ENCODE measurements at regions not wholly inside any gene's neighbourhood (a gene's known extent, or its start where the extent isn't known, plus 50 kb on each side); places are given as distances from the start of the nearest gene placed in this dataset.
"Not testable (repeated sequence)": the region's sequence is repeated elsewhere in the genome, so short reads cannot be mapped to it uniquely, and the experiment has no call there.

DNA sequence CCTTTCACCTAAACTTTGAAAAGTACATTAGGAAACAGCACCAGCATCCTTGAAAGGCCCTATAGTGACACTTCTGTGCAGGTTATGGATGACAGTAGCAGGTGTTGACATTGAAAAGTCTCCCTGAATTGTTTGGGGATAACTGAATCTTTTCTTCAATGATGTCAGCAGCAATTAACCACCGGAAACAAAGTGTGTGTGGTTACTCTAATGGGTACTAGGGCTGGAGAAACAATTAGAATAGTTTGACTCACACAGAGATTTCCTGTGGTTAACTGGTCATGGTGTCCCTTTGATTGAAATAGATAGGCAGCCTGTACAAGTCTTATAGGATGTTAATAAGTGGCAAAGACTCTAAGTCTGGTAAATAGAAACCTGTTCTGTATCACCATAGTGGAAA, 189.1 kb downstream of the TBX18 start:
- no peak for DNase-seq (ENCODE audit: low spot score in 2 of 2, unreplicated experiment in 2 of 2)

DNA sequence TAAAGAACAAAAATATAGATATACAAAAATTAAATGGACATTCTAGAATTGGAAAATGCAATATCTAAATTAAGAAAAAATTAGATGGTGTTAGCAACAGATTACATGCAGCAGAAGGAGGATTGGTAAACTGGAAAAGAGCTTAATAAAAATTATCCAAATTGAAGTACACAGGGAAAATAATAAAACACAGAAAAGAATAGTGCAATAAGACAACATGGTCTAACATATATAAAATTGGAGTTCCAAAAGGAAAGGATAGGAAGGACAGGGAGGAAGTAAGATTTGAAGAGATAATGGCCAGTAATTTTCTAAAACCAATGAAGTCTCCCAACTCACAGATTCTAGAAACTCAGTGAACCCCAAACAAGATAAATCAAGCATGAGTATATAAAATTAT, 194.5 kb downstream of the TBX18 start:
- Mint-ChIP-seq H3K27ac (no peak overlapping the region), H3K4me3 (no peak overlapping the region), H3K27me3 (ENCODE audit: low read depth) (peaks cover 11% of the 10 kb centered on the region), H3K36me3 (no peaks in the 10 kb centered on the region), H3K4me1 (no peaks in the 10 kb centered on the region), H3K9me3 (peaks cover 20% of the 10 kb centered on the region)
- no peak for DNase-seq (ENCODE audit: low spot score in 2 of 2, unreplicated experiment in 2 of 2)
- TF ChIP-seq, protein P1, sequence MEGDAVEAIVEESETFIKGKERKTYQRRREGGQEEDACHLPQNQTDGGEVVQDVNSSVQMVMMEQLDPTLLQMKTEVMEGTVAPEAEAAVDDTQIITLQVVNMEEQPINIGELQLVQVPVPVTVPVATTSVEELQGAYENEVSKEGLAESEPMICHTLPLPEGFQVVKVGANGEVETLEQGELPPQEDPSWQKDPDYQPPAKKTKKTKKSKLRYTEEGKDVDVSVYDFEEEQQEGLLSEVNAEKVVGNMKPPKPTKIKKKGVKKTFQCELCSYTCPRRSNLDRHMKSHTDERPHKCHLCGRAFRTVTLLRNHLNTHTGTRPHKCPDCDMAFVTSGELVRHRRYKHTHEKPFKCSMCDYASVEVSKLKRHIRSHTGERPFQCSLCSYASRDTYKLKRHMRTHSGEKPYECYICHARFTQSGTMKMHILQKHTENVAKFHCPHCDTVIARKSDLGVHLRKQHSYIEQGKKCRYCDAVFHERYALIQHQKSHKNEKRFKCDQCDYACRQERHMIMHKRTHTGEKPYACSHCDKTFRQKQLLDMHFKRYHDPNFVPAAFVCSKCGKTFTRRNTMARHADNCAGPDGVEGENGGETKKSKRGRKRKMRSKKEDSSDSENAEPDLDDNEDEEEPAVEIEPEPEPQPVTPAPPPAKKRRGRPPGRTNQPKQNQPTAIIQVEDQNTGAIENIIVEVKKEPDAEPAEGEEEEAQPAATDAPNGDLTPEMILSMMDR (IDR thresholded peaks at IDR 0.05; ENCODE audit: unreplicated experiment): no peak

More for the DNA sequence above, 189.1 kb downstream of the TBX18 start:
- no peaks in the 10 kb centered on the region for H3K27me3 Mint-ChIP-seq (ENCODE audit: low read depth)
- H3K9me3 Mint-ChIP-seq: peaks cover 17% of the 10 kb centered on the region
- no peak overlapping the region for H3K27ac Mint-ChIP-seq
- no peaks in the 10 kb centered on the region for H3K4me1 Mint-ChIP-seq
- H3K36me3 Mint-ChIP-seq: peaks cover 2% of the 10 kb centered on the region
- no peak overlapping the region for H3K4me3 Mint-ChIP-seq
- TF ChIP-seq, protein P1 (IDR thresholded peaks at IDR 0.05; ENCODE audit: unreplicated experiment): no peak

DNA sequence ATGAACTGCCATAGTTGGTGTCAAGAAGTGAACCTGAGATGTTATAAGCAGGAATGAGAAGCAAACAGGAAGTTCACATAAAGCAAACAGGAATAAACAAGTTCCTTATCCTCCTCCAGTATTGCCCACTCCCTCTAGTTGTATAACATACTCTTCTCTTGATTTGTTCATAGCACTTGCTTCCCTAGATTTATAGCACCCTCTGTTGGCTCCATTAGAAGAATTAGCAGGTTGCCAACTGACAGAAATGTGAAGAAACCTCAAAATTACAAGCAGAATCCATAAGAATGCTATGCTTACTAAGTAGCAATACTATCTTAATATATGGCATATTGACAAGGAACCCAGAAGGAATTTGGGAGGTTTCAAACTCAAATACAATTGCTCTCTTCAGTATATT, 195.4 kb downstream of the TBX18 start:
- Mint-ChIP-seq H3K36me3 (no peaks in the 10 kb centered on the region), H3K4me1 (no peaks in the 10 kb centered on the region), H3K9me3 (peaks cover 20% of the 10 kb centered on the region), H3K4me3 (no peak overlapping the region), H3K27ac (no peak overlapping the region), H3K27me3 (ENCODE audit: low read depth) (peaks cover 15% of the 10 kb centered on the region)
- TF ChIP-seq, protein P1 (IDR thresholded peaks at IDR 0.05; ENCODE audit: unreplicated experiment): no peak
- no peak for DNase-seq (ENCODE audit: low spot score in 2 of 2, unreplicated experiment in 2 of 2)

DNA sequence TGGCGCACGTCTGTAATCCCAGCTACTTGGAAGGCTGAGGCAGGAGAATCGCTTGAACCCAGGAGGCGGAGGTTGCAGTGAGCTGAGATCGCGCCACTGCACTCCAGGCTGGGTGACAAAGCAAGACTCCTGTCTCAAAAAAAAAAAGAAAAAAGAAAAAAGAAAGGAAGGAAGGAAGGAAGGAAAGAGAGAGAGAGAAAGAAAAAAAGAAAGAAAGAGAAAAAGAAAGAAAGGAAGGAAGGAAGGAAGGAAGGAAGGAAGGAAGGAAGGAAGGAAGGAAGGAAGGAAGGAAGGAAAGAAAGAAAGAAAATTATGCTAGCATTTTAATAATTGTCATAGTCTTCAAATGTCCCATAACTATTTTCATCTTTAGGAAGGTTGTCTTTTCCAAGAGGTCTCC, 198.7 kb downstream of the TBX18 start:
- H3K4me1 Mint-ChIP-seq; H3K4me3 Mint-ChIP-seq; DNase-seq (ENCODE audit: low spot score in 2 of 2, unreplicated experiment in 2 of 2); H3K27ac Mint-ChIP-seq; H3K36me3 Mint-ChIP-seq: not testable (repeated sequence)
- peaks cover 24% of the 10 kb centered on the region for H3K9me3 Mint-ChIP-seq
- peaks cover 15% of the 10 kb centered on the region for H3K27me3 Mint-ChIP-seq (ENCODE audit: low read depth)

DNA sequence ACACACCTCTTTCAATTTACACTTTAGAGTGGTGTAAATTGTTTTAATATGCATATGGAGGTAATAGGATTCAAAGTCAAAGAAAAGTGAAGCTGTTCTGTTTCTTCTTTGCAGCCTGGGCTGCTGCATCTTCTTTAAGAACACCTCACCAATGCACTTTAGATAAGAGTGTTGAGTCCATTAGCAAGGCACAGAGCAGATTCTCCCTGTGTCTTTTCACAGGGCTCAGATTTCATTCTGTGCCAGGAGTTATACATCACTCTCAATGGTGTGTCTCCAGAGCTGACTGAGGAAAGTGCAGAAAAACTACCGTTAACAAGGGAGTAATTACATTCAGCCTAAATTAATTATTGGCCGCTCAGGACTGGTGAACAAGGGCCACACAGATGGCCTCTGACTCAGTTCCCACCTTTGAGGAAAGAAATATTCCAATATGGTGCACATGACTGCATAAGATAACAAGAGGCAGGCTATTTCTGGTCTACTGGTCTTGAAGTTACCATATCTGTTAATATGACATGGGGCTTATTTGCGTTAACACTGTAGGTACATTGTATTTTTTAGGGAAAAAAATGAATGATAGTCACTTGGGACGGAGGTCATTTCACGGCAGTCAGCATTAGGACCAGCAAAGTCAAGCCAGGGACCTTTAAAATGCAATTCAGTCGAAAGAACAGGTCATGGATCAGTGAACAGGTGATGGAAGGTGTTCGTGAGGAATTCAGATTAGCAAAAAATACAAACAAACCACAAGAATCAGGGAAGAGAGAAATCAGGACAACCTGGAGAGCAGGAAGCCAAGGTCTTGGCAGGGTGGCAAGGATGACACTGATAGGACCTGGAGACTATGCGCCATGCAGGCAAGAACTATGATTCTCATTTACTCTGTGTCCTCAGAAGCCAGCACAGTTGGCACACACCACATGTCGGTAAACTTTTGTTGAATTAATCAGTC, 203.7 kb downstream of the TBX18 start:
- Mint-ChIP-seq H3K36me3 (no peaks in the 10 kb centered on the region), H3K27me3 (ENCODE audit: low read depth) (peaks cover 10% of the 10 kb centered on the region), H3K9me3 (peaks cover 4% of the 10 kb centered on the region), H3K4me3 (no peak overlapping the region), H3K27ac (no peak overlapping the region), H3K4me1 (peaks cover 11% of the 10 kb centered on the region)
- no peak for DNase-seq (ENCODE audit: low spot score in 2 of 2, unreplicated experiment in 2 of 2)
- TF ChIP-seq, protein P1 (IDR thresholded peaks at IDR 0.05; ENCODE audit: unreplicated experiment): no peak

DNA sequence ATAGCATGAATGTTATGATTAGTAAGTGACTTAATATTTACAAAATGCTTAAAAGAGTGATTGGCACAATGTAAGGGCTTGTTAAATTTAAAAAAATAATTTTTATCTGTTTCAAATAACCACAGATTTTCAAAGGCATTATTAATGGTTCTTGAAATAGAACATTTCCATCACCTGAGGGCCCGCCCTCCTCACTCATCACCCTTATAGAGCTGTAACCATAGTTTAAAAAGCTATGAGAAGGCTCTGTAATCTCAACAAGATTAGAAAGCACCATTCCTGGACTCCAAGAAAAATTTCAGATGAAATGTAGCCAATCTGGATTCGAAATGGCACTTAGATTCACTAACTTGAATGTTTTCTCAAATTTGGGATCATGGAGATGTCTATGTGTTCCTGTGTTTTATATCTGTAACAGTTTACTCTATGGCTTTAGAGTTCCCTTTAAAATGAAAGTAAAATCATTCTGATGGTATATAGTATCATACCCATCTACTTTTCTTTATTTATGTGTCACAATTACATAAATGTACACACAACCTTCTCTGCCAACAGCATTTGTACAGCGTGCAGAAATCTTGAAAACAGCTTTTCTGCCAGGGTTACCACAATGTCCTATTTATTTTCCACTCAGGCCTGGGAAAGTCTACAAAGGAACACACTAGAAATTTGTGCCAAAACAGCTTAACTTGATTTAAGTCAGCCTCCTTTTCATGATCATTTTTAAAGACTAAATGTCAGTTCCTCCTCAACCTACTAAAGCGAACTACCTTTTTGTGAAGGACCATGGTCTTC, 207.7 kb downstream of the TBX18 start:
- peaks cover under 1% of the 10 kb centered on the region for H3K9me3 Mint-ChIP-seq
- TF ChIP-seq, protein P1 (IDR thresholded peaks at IDR 0.05; ENCODE audit: unreplicated experiment): no peak
- peaks cover 11% of the 10 kb centered on the region for H3K4me1 Mint-ChIP-seq
- no peak overlapping the region for H3K4me3 Mint-ChIP-seq
- H3K27me3 Mint-ChIP-seq (ENCODE audit: low read depth): peaks cover 3% of the 10 kb centered on the region
- DNase-seq (ENCODE audit: low spot score in 2 of 2, unreplicated experiment in 2 of 2): no peak
- H3K27ac Mint-ChIP-seq: no peak overlapping the region
- no peaks in the 10 kb centered on the region for H3K36me3 Mint-ChIP-seq

All from mesothelial cell of epicardium (in vitro differentiated cells).